NOMO-1 treated with dmso at 0.1 percent for 144 hours (cell line): ENCODE measurements at regions not wholly inside any gene's neighbourhood (a gene's known extent, or its start where the extent isn't known, plus 50 kb on each side); places are given as distances from the start of the nearest gene placed in this dataset.
"Not testable (repeated sequence)": the region's sequence is repeated elsewhere in the genome, so short reads cannot be mapped to it uniquely, and the experiment has no call there.

ENCODE experiments used
- DNase-seq: peaks from one replicate; lab custom pipeline; 2025; ENCODE audit not compliant: unreplicated experiment; lab: John Stamatoyannopoulos, UW

GRCh38 chr13:34159946-34160345 lies 342.0 kb downstream of the RFC3 start:
- no peak for DNase-seq

- no peak for DNase-seq
Observed at GRCh38 chr13:34161931-34162543, 344.1 kb downstream of the RFC3 start.

GRCh38 chr13:34162544-34162933 lies 344.6 kb downstream of the RFC3 start:
- no peak for DNase-seq

- no peak for DNase-seq
Observed at GRCh38 chr13:34164582-34164981, 346.6 kb downstream of the RFC3 start.

- no peak for DNase-seq
Observed at GRCh38 chr13:34165158-34165557, 347.2 kb downstream of the RFC3 start.

- DNase-seq: no peak
Observed at GRCh38 chr13:34166406-34166805, 348.5 kb downstream of the RFC3 start.

- DNase-seq: no peak
Observed at GRCh38 chr13:34167347-34167746, 349.4 kb downstream of the RFC3 start.

GRCh38 chr13:34172048-34172447 lies 354.1 kb downstream of the RFC3 start:
- no peak for DNase-seq

GRCh38 chr13:34174671-34175145 lies 356.8 kb downstream of the RFC3 start:
- no peak for DNase-seq

GRCh38 chr13:34175551-34175950 lies 357.6 kb downstream of the RFC3 start:
- no peak for DNase-seq

GRCh38 chr13:34176633-34177032 lies 358.7 kb downstream of the RFC3 start:
- DNase-seq: no peak

GRCh38 chr13:34179481-34179880 lies 361.5 kb downstream of the RFC3 start:
- DNase-seq: no peak

- DNase-seq: no peak
Observed at GRCh38 chr13:34179927-34180326, 362.0 kb downstream of the RFC3 start.

- DNase-seq: not testable (repeated sequence)
Observed at GRCh38 chr13:34181256-34181655, 363.3 kb downstream of the RFC3 start.

- DNase-seq: no peak
Observed at GRCh38 chr13:34189946-34190345, 372.0 kb downstream of the RFC3 start.

- no peak for DNase-seq
Observed at GRCh38 chr13:34201050-34201913, 383.3 kb downstream of the RFC3 start.

GRCh38 chr13:34207334-34207733 lies 389.4 kb downstream of the RFC3 start:
- no peak for DNase-seq

GRCh38 chr13:34207872-34208271 lies 389.9 kb downstream of the RFC3 start:
- DNase-seq: no peak

- no peak for DNase-seq
Observed at GRCh38 chr13:34208336-34208735, 390.4 kb downstream of the RFC3 start.

GRCh38 chr13:34210341-34210740 lies 392.4 kb downstream of the RFC3 start:
- no peak for DNase-seq

GRCh38 chr13:34214686-34215085 lies 396.7 kb downstream of the RFC3 start:
- no peak for DNase-seq

- no peak for DNase-seq
Observed at GRCh38 chr13:34216256-34216655, 398.3 kb downstream of the RFC3 start.
